CD4-positive, alpha-beta memory T cell (primary cell): ENCODE measurements at regions not wholly inside any gene's neighbourhood (a gene's known extent, or its start where the extent isn't known, plus 50 kb on each side); places are given as distances from the start of the nearest gene placed in this dataset.
A peak's percentile ranks its signal among the peaks of the same experiment; 100 is the strongest.

ENCODE experiments used
- CTCF ChIA-PET: fragments of 350-600 bp; sonication (Branson Sonifier 250); formaldehyde crosslinking; loops from one replicate; lab custom pipeline; 2021; ENCODE audit warnings: inconsistent platforms; ENCODE audit not compliant: partially characterized antibody; lab: Charles Lee
- POLR2A ChIA-PET: fragments of 350-600 bp; sonication (Branson Sonifier 250); formaldehyde crosslinking; loops from one replicate; lab custom pipeline; 2021; ENCODE audit not compliant: partially characterized antibody; lab: Charles Lee
- DNase-seq, 5 donors: peaks; one replicate each; pipeline versions ENCODE4 v3.0.0 to v3.0.0-alpha.2; 2020 to 2022; ENCODE audit warnings: mixed read lengths in 1 of 5
- H3K27ac ChIP-seq: one replicate; pipeline ENCODE4 v1.7.0; 2013; ENCODE audit warnings: low read depth, low read length
- H3K27me3 ChIP-seq: 2 replicates; pipeline ENCODE4 v1.7.0; 2013; ENCODE audit warnings: mild to moderate bottlenecking, low read length, moderate library complexity; ENCODE audit not compliant: insufficient read depth
- H3K36me3 ChIP-seq: 2 replicates; pipeline ENCODE4 v1.7.0; 2013; ENCODE audit warnings: mild to moderate bottlenecking, low read length, moderate library complexity; ENCODE audit not compliant: insufficient read depth
- H3K4me1 ChIP-seq: 2 replicates; pipeline ENCODE4 v1.7.0; 2013; ENCODE audit warnings: mild to moderate bottlenecking, low read length, moderate library complexity; ENCODE audit not compliant: insufficient read depth
- H3K4me3 ChIP-seq, 2 donors: one replicate each; pipeline ENCODE4 v1.7.0; 2013; ENCODE audit warnings: low read length in 2 of 2, mild to moderate bottlenecking in 1 of 2
- H3K9me3 ChIP-seq, 2 donors: one replicate each; pipeline ENCODE4 v1.7.0; 2013; ENCODE audit warnings: low read length in 2 of 2, control low read depth in 1 of 2; ENCODE audit not compliant: control insufficient read depth in 1 of 2
- H3K27ac Mint-ChIP-seq, 7 donors: one replicate each; pipeline ENCODE4 v1.8.0; 2020 to 2021; ENCODE audit warnings: mixed read lengths in 7 of 7, mild to moderate bottlenecking in 6 of 7, inconsistent platforms in 3 of 7, moderate library complexity in 3 of 7
- H3K27me3 Mint-ChIP-seq, 2 donors: one replicate each; pipeline ENCODE4 v1.8.0; 2020 to 2021; ENCODE audit warnings: mixed read lengths in 2 of 2
- H3K36me3 Mint-ChIP-seq, 2 donors: one replicate each; pipeline ENCODE4 v1.8.0; 2020 to 2021; ENCODE audit warnings: mixed read lengths in 2 of 2, inconsistent platforms in 1 of 2, mild to moderate bottlenecking in 1 of 2
- H3K4me1 Mint-ChIP-seq, 4 donors: one replicate each; pipeline ENCODE4 v1.8.0; 2020 to 2021; ENCODE audit warnings: mixed read lengths in 4 of 4, mild to moderate bottlenecking in 1 of 4
- H3K4me3 Mint-ChIP-seq, 8 donors: one replicate each; pipeline ENCODE4 v1.8.0; 2020 to 2021; ENCODE audit warnings: mixed read lengths in 8 of 8, mild to moderate bottlenecking in 7 of 8, moderate library complexity in 6 of 8, inconsistent platforms in 3 of 8
- H3K9me3 Mint-ChIP-seq, 8 donors: one replicate each; pipeline ENCODE4 v1.8.0; 2020 to 2021; ENCODE audit warnings: mixed read lengths in 8 of 8, mild to moderate bottlenecking in 5 of 8, inconsistent platforms in 3 of 8, moderate library complexity in 1 of 8
- intact Hi-C: fragments of 100-400 bp; cut with micrococcal nuclease; formaldehyde crosslinking; loops from one replicate; pipeline ENCODE4 v1.15.1; 2023

DNA sequence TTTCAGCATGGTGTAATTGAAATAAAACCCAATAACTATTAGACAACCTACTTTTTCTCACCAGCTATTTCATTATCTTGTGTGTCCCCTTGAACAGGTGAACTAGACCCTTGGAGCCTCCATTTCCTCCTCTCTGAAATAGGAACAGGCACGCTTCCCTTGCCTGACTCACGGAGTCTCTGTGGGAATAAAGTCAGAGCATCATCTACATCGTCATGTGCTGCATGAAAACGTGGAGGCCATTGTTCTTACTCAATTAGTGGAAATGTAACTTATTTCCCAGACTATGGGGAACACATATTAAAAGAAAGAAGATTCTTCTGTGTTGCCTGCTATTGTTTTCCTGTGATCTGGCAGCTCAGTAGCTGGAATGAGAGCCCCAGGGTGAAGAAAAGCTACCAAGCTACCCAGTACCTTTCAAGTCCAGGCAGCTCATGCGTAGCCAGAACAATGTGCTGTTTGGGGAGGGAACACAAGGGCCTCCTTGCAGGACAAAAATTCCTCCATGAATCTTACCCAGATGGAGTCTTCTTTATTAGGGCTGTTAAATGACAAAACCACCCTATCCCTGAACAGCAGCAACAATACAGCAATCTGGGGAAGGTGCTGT is 59.8 kb downstream of the SOX11 start:
- H3K9me3 Mint-ChIP-seq: peaks cover 0 to 4% (median 1%) of the 10 kb centered on the region in 8 donors
- no peaks in the 10 kb centered on the region for H3K36me3 Mint-ChIP-seq
- intact Hi-C loops: no loop called here
- H3K36me3 ChIP-seq: no peaks in the 10 kb centered on the region
- ChIA-PET POLR2A (no interaction called here), CTCF (no interaction called here)
- no peaks in the 10 kb centered on the region for H3K27me3 Mint-ChIP-seq
- no peaks in the 10 kb centered on the region for H3K27me3 ChIP-seq
- no peaks in the 10 kb centered on the region for H3K4me1 ChIP-seq
- DNase-seq: no peak
- H3K4me1 Mint-ChIP-seq: no peaks in the 10 kb centered on the region
- no peak overlapping the region for H3K4me3 ChIP-seq
- H3K27ac ChIP-seq: no peak overlapping the region
- H3K27ac Mint-ChIP-seq: no peak overlapping the region
- H3K9me3 ChIP-seq: no peaks in the 10 kb centered on the region
- H3K4me3 Mint-ChIP-seq: no peak overlapping the region

DNA sequence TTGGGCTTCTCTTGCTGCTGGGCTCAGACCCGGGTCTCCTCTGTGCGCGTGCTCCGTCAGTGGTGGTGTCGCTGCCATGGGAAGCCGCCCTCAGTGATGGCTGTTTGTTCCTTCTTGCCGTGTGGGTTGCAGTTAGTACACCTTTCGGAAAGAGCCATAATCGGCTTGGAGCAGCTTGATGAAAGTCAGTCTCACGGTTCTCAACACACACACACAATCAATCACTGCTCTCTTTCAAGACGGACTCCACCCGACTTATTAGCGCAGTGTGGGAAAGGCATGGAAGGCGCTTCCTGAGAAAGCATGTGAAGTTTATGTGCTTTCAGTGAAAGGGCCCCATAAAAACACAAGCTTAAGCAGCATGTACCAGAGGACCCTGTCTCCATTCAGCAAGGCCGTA is 64.1 kb downstream of the SOX11 start:
- H3K9me3 Mint-ChIP-seq: peaks cover 0 to 10% (median under 1%) of the 10 kb centered on the region in 8 donors
- Histone ChIP-seq H3K4me3 (no peak overlapping the region), H3K4me1 (no peaks in the 10 kb centered on the region), H3K36me3 (no peaks in the 10 kb centered on the region), H3K27ac (no peak overlapping the region), H3K27me3 (no peaks in the 10 kb centered on the region), H3K9me3 (no peaks in the 10 kb centered on the region)
- no peaks in the 10 kb centered on the region for H3K36me3 Mint-ChIP-seq
- intact Hi-C loops: no loop called here
- no peak overlapping the region for H3K4me3 Mint-ChIP-seq
- no peak for DNase-seq
- H3K27me3 Mint-ChIP-seq: no peaks in the 10 kb centered on the region
- ChIA-PET POLR2A (no interaction called here), CTCF (no interaction called here)
- no peak overlapping the region for H3K27ac Mint-ChIP-seq
- no peaks in the 10 kb centered on the region for H3K4me1 Mint-ChIP-seq

DNA sequence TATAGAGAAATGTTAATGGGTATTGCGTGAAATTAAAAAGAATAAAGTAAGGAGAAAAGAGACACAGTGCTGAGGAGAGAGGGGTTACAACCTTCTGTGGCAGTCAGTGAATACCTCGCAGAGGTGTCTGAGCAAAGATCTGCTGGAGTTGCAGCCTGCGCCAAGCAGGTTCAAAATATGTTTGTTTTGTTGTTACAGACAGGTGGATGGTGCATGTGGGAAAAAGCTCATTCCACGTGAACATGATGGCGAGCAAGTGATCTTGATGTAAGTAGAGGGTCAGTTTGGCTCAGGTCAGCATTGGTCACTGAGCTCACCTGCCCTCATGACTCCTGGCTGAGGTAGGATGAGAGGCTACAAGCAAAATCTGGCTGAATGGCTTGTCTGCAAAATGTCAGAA is 66.2 kb downstream of the SOX11 start:
- Histone ChIP-seq H3K4me1 (no peaks in the 10 kb centered on the region), H3K9me3 (no peaks in the 10 kb centered on the region), H3K4me3 (no peak overlapping the region), H3K36me3 (no peaks in the 10 kb centered on the region), H3K27me3 (no peaks in the 10 kb centered on the region), H3K27ac (no peak overlapping the region)
- H3K9me3 Mint-ChIP-seq: peaks cover 0 to 8% (median 3%) of the 10 kb centered on the region in 8 donors
- no peaks in the 10 kb centered on the region for H3K27me3 Mint-ChIP-seq
- ChIA-PET POLR2A (no interaction called here), CTCF (no interaction called here)
- no peak overlapping the region for H3K27ac Mint-ChIP-seq
- H3K36me3 Mint-ChIP-seq: no peaks in the 10 kb centered on the region
- intact Hi-C loops: no loop called here
- H3K4me3 Mint-ChIP-seq: no peak overlapping the region
- no peak for DNase-seq
- H3K4me1 Mint-ChIP-seq: no peaks in the 10 kb centered on the region

DNA sequence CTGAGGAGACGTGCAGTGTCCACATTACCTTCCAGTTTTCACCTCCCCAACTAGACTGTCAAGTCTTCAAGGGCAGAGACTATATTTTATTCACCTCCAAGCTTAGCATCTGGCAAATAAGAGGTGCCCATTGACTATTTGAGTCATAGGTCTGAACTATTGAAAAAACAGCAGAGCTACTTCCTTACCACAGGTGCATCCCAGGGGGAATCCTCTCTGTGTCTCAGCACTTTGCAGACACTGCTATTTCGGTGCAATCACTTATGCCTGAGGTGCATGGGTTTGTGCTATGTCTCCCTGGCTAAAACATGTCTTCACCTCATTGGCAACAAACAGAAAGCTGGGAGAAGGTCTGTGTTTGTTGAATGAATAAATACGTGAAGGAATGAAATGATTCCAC is 67.8 kb downstream of the SOX11 start:
- POLR2A ChIA-PET: no interaction called here
- no peaks in the 10 kb centered on the region for H3K4me1 ChIP-seq
- Mint-ChIP-seq H3K4me3 (peak overlapping the region in 1 of 8 donors; percentile 32), H3K27me3 (no peaks in the 10 kb centered on the region), H3K27ac (no peak overlapping the region), H3K4me1 (no peaks in the 10 kb centered on the region), H3K9me3 (peaks cover 0 to 6% (median 2%) of the 10 kb centered on the region in 8 donors), H3K36me3 (no peaks in the 10 kb centered on the region)
- H3K27me3 ChIP-seq: no peaks in the 10 kb centered on the region
- intact Hi-C loops: no loop called here
- CTCF ChIA-PET: no interaction called here
- H3K4me3 ChIP-seq: no peak overlapping the region
- no peaks in the 10 kb centered on the region for H3K9me3 ChIP-seq
- H3K27ac ChIP-seq: no peak overlapping the region
- DNase-seq: no peak
- H3K36me3 ChIP-seq: no peaks in the 10 kb centered on the region

DNA sequence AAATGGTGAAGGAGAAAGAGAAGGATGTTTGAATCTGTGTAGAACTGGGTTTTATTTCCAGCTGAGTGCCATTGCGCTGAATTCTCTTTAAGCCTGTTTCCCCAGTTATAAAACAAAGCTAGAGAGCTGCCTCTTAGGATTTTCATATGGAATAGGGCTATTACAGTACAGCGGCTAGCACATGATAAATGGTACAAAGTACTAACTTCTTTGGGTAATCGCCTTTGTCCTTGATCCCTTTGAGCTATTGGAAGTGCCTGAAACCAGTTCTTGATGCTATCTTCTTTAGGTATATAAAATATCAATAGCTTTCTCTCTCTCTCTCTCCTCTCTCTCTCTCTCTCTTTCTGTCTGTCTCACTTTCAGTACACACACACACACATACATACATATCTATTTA is 71.3 kb downstream of the SOX11 start:
- no peak for DNase-seq
- H3K27ac ChIP-seq: no peak overlapping the region
- Mint-ChIP-seq H3K4me3 (no peak overlapping the region), H3K9me3 (peaks cover 0 to 9% (median 3%) of the 10 kb centered on the region in 8 donors), H3K4me1 (no peaks in the 10 kb centered on the region), H3K27ac (no peak overlapping the region), H3K36me3 (no peaks in the 10 kb centered on the region), H3K27me3 (peaks cover 0 to under 1% of the 10 kb centered on the region in 2 donors)
- ChIA-PET CTCF (no interaction called here), POLR2A (no interaction called here)
- no peaks in the 10 kb centered on the region for H3K27me3 ChIP-seq
- no peaks in the 10 kb centered on the region for H3K9me3 ChIP-seq
- no peaks in the 10 kb centered on the region for H3K36me3 ChIP-seq
- intact Hi-C loops: no loop called here
- no peak overlapping the region for H3K4me3 ChIP-seq
- no peaks in the 10 kb centered on the region for H3K4me1 ChIP-seq

DNA sequence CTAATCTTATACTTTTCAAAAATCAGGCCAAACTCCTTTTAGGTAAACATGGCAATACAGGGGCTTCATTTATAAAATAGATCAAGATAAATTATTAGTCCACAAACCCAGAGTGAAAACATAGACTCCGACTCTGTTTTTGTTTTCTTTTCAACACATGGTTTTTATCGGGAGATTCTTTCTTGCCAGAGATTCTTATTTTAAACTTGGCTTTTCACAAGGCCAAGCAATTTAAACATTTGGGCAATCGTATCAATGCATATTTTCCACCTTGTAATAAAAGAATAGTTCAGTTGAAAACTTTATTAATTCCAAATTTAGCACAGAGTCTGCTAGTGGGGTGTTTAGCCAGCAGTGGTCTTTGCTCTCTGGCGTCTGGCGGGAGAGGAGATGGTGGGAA is 71.9 kb downstream of the SOX11 start:
- Mint-ChIP-seq H3K4me1 (no peaks in the 10 kb centered on the region), H3K27ac (no peak overlapping the region), H3K9me3 (peaks cover 0 to 9% (median 3%) of the 10 kb centered on the region in 8 donors), H3K27me3 (peaks cover 0 to 2% of the 10 kb centered on the region in 2 donors), H3K36me3 (no peaks in the 10 kb centered on the region), H3K4me3 (no peak overlapping the region)
- intact Hi-C loops: no loop called here
- Histone ChIP-seq H3K9me3 (no peaks in the 10 kb centered on the region), H3K36me3 (no peaks in the 10 kb centered on the region), H3K27me3 (no peaks in the 10 kb centered on the region), H3K4me3 (no peak overlapping the region), H3K4me1 (no peaks in the 10 kb centered on the region), H3K27ac (no peak overlapping the region)
- ChIA-PET CTCF (no interaction called here), POLR2A (no interaction called here)
- no peak for DNase-seq

DNA sequence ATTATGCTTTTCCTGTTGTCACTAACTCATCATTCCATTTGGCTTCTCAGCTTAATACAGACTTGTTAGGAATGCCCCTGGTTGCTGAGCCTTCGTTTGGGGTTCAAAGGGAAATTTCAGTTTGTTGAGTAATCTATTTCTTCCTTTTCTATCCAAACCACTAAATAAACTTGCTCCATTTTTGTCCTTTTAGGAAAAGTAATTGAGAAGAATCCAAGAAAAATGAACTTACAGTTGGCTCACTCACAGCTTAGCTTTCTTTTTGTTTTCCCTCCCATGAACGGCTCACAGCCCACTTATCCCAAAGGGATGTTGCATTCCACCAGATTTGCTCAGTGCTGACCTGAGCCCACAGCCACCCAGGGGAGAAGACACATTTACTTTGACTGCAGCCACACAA is 73.9 kb downstream of the SOX11 start:
- no peak overlapping the region for H3K27ac ChIP-seq
- Mint-ChIP-seq H3K27me3 (peaks cover 0 to 2% of the 10 kb centered on the region in 2 donors), H3K9me3 (peaks cover 0 to 8% (median 3%) of the 10 kb centered on the region in 8 donors), H3K27ac (no peak overlapping the region), H3K4me3 (no peak overlapping the region), H3K4me1 (no peaks in the 10 kb centered on the region), H3K36me3 (no peaks in the 10 kb centered on the region)
- no peaks in the 10 kb centered on the region for H3K9me3 ChIP-seq
- ChIA-PET CTCF (no interaction called here), POLR2A (no interaction called here)
- H3K4me1 ChIP-seq: no peaks in the 10 kb centered on the region
- no peak for DNase-seq
- H3K27me3 ChIP-seq: no peaks in the 10 kb centered on the region
- intact Hi-C loops: no loop called here
- no peak overlapping the region for H3K4me3 ChIP-seq
- H3K36me3 ChIP-seq: no peaks in the 10 kb centered on the region

DNA sequence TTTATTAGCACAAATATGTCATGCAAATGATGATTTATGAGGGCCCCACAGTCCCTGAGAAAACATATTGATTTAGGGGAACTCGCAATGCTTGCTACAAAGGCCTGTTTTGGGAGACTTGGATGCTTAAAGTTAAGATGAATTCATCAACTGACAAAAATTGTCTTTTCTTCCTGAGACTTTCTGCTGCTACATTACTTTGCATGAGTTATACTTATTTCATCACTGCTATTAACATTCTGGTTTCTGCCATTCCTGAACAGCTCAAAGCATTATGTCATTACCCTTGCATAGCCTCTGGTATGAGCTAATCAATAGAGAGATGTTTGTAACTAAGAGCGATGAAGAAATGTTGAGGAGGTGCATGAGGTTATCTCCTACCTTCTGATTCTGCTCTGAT is 74.4 kb downstream of the SOX11 start:
- H3K9me3 Mint-ChIP-seq: peaks cover 0 to 8% (median 2%) of the 10 kb centered on the region in 8 donors
- DNase-seq: no peak
- peaks cover 0 to 2% of the 10 kb centered on the region in 2 donors for H3K27me3 Mint-ChIP-seq
- H3K9me3 ChIP-seq: no peaks in the 10 kb centered on the region
- H3K27me3 ChIP-seq: no peaks in the 10 kb centered on the region
- CTCF ChIA-PET: no interaction called here
- H3K4me1 Mint-ChIP-seq: no peaks in the 10 kb centered on the region
- H3K36me3 Mint-ChIP-seq: no peaks in the 10 kb centered on the region
- intact Hi-C loops: no loop called here
- POLR2A ChIA-PET: no interaction called here
- H3K4me3 ChIP-seq: no peak overlapping the region
- no peaks in the 10 kb centered on the region for H3K36me3 ChIP-seq
- no peaks in the 10 kb centered on the region for H3K4me1 ChIP-seq
- H3K27ac Mint-ChIP-seq: no peak overlapping the region
- H3K4me3 Mint-ChIP-seq: no peak overlapping the region
- H3K27ac ChIP-seq: no peak overlapping the region
